Activated CD8-positive, alpha-beta T cell treated with anti-CD3 and anti-CD28 coated beads for 36 hours (primary cell): ENCODE measurements at regions not wholly inside any gene's neighbourhood (a gene's known extent, or its start where the extent isn't known, plus 50 kb on each side); places are given as distances from the start of the nearest gene placed in this dataset.

ENCODE experiments used
- ATAC-seq: fragments of 200-7000 bp; cut with Tn5 transposase; one replicate; pipeline ENCODE4 v1.10.0; 2021; ENCODE audit warnings: mild to moderate bottlenecking, moderate library complexity
- CTCF ChIA-PET: fragments of 350-600 bp; sonication (Branson Sonifier 250); formaldehyde crosslinking; loops from one replicate; lab custom pipeline; 2021; ENCODE audit warnings: antibody characterized with exemption; lab: Charles Lee
- POLR2A ChIA-PET: fragments of 350-600 bp; sonication (Branson Sonifier 250); formaldehyde crosslinking; loops from one replicate; lab custom pipeline; 2021; ENCODE audit warnings: antibody characterized with exemption; lab: Charles Lee
- DNase-seq: peaks from one replicate; pipeline ENCODE4 v3.0.0-alpha.2; 2020
- H3K27ac Mint-ChIP-seq: one replicate; pipeline ENCODE4 v1.8.0; 2021; ENCODE audit warnings: mild to moderate bottlenecking, mixed read lengths
- H3K27me3 Mint-ChIP-seq: one replicate; pipeline ENCODE4 v1.8.0; 2021; ENCODE audit warnings: mixed read lengths
- H3K36me3 Mint-ChIP-seq: one replicate; pipeline ENCODE4 v1.8.0; 2021; ENCODE audit warnings: low read depth, mixed read lengths
- H3K4me1 Mint-ChIP-seq: one replicate; pipeline ENCODE4 v1.8.0; 2021; ENCODE audit warnings: low read depth, mixed read lengths
- H3K4me3 Mint-ChIP-seq: one replicate; pipeline ENCODE4 v1.8.0; 2021; ENCODE audit warnings: mild to moderate bottlenecking, moderate library complexity, mixed read lengths
- H3K9me3 Mint-ChIP-seq: one replicate; pipeline ENCODE4 v1.8.0; 2021; ENCODE audit warnings: mixed read lengths
- CTCF ChIP-seq: fragments of 200-600 bp; IDR thresholded peaks from one replicate; pipeline ENCODE4 v1.8.0; 2022; ENCODE audit warnings: antibody characterized with exemption, mild to moderate bottlenecking
- intact Hi-C: fragments of 100-400 bp; cut with micrococcal nuclease; formaldehyde crosslinking; loops from one replicate; pipeline ENCODE4 v1.10.0; 2022

- Mint-ChIP-seq H3K36me3 (no peaks in the 10 kb centered on the region), H3K4me1 (no peaks in the 10 kb centered on the region), H3K9me3 (peaks cover 1% of the 10 kb centered on the region), H3K27me3 (peaks cover 5% of the 10 kb centered on the region), H3K27ac (no peak overlapping the region), H3K4me3 (no peak overlapping the region)
- ATAC-seq (no peak), DNase-seq (no peak)
- ChIA-PET CTCF (no interaction called here), POLR2A (no interaction called here)
- TF ChIP-seq CTCF, result no peak
- intact Hi-C loops, result no loop called here
These were observed 267.7 kb downstream of the GLI2 start for GRCh38 chr2:121003391-121003790.

- H3K27ac Mint-ChIP-seq, result no peak overlapping the region
- no peak for TF ChIP-seq CTCF
- no peaks in the 10 kb centered on the region for H3K36me3 Mint-ChIP-seq
- CTCF ChIA-PET, result no interaction called here
- H3K4me3 Mint-ChIP-seq, result no peak overlapping the region
- ATAC-seq (no peak), DNase-seq (no peak)
- intact Hi-C loops, result no loop called here
- H3K27me3 Mint-ChIP-seq, result peaks cover 12% of the 10 kb centered on the region
- H3K4me1 Mint-ChIP-seq, result no peaks in the 10 kb centered on the region
- POLR2A ChIA-PET, result no interaction called here
- H3K9me3 Mint-ChIP-seq, result peaks cover 1% of the 10 kb centered on the region
These were observed 268.7 kb downstream of the GLI2 start for GRCh38 chr2:121004359-121004758.

- POLR2A ChIA-PET, result no interaction called here
- ATAC-seq (no peak), DNase-seq (no peak)
- no peak for TF ChIP-seq CTCF
- Mint-ChIP-seq H3K4me3 (no peak overlapping the region), H3K27ac (no peak overlapping the region), H3K4me1 (no peaks in the 10 kb centered on the region), H3K27me3 (peaks cover 13% of the 10 kb centered on the region), H3K9me3 (peaks cover 1% of the 10 kb centered on the region), H3K36me3 (no peaks in the 10 kb centered on the region)
- intact Hi-C loops, result no loop called here
- CTCF ChIA-PET, result no interaction called here
These were observed 269.3 kb downstream of the GLI2 start for GRCh38 chr2:121004950-121005349.

- H3K9me3 Mint-ChIP-seq, result peaks cover 1% of the 10 kb centered on the region
- intact Hi-C loops, result no loop called here
- ATAC-seq (no peak), DNase-seq (no peak)
- H3K4me1 Mint-ChIP-seq, result no peaks in the 10 kb centered on the region
- ChIA-PET POLR2A (no interaction called here), CTCF (no interaction called here)
- no peak for TF ChIP-seq CTCF
- no peaks in the 10 kb centered on the region for H3K36me3 Mint-ChIP-seq
- H3K27me3 Mint-ChIP-seq, result peaks cover 13% of the 10 kb centered on the region
- H3K27ac Mint-ChIP-seq, result no peak overlapping the region
- H3K4me3 Mint-ChIP-seq, result no peak overlapping the region
These were observed 269.8 kb downstream of the GLI2 start for GRCh38 chr2:121005453-121005852.

- Mint-ChIP-seq H3K4me1 (no peaks in the 10 kb centered on the region), H3K9me3 (peaks cover 5% of the 10 kb centered on the region)
These were observed 271.2 kb downstream of the GLI2 start for GRCh38 chr2:121006743-121007489.

More at GRCh38 chr2:121006743-121007489, 271.2 kb downstream of the GLI2 start:
- Mint-ChIP-seq H3K36me3 (no peaks in the 10 kb centered on the region), H3K27ac (no peak overlapping the region), H3K4me3 (no peak overlapping the region), H3K27me3 (peaks cover 13% of the 10 kb centered on the region)
- ATAC-seq (no peak), DNase-seq (no peak)
- ChIA-PET POLR2A (no interaction called here), CTCF (no interaction called here)
- TF ChIP-seq CTCF, result no peak
- intact Hi-C loops, result no loop called here
